ENCODE measurements at regions not wholly inside any gene's neighbourhood (a gene's known extent, or its start where the extent isn't known, plus 50 kb on each side); places are given as distances from the start of the nearest gene placed in this dataset.

GRCh38 chr12:66999141-66999540 lies 270.0 kb upstream of the CAND1 start:
- H3K27ac ChIP-seq (ENCODE audit: low read length) = no peak overlapping the region
- H3K9ac ChIP-seq (ENCODE audit: low read depth, low read length) = no peak overlapping the region
- no peak overlapping the region for H2AFZ ChIP-seq (ENCODE audit: low read depth, low read length)
- H3K9me3 ChIP-seq (ENCODE audit: insufficient read depth, low read length, severe bottlenecking) = no peaks in the 10 kb centered on the region
- ATAC-seq (ENCODE audit: insufficient read depth, low read depth) (no peak), DNase-seq (no peak)
- H3K4me2 ChIP-seq (ENCODE audit: insufficient read depth, low read length) = no peak overlapping the region
- no peaks in the 10 kb centered on the region for H4K20me1 ChIP-seq (ENCODE audit: insufficient read depth, low read length)
- no peak overlapping the region for H3K4me3 ChIP-seq (ENCODE audit: low read depth in 1 of 2, low read length in 2 of 2)
- no peaks in the 10 kb centered on the region for H3K36me3 ChIP-seq (ENCODE audit: insufficient read depth, low read length)
- no peaks in the 10 kb centered on the region for H3K4me1 ChIP-seq (ENCODE audit: insufficient read depth, low read length)
- TF ChIP-seq CTCF (IDR thresholded peaks at IDR 0.05; ENCODE audit: borderline replicate concordance, extremely low read depth, low read length, poor library complexity, severe bottlenecking) (no peak), EZH2 (IDR thresholded peaks at IDR 0.05; ENCODE audit: borderline replicate concordance, low read depth, low read length, severe bottlenecking) (no peak)
- H3K27me3 ChIP-seq (ENCODE audit: insufficient read depth, low read length, poor library complexity) = peaks cover 3% of the 10 kb centered on the region
- no peaks in the 10 kb centered on the region for H3K79me2 ChIP-seq (ENCODE audit: insufficient read depth, low read length)

DNA sequence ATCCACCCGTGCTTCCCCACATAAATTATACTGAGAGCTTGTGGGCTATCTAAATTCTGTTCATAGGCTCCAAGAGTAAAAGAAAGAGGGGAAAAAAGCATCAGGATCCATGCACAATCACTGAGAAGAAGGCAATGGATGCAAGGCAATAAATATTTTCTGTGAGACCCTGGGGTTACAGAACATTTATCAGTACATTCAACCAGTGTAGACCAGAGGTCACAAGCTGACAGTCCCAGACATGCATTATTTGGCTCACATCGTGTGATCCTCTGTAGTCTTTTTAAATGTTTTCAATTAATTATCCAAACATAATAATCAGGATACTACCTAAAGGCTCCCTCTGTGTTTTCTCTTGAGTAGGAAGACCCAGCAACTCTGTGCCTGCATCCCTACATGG lies 267.9 kb upstream of the CAND1 start:
- no peaks in the 10 kb centered on the region for H3K79me2 ChIP-seq (ENCODE audit: insufficient read depth, low read length)
- TF ChIP-seq CTCF (IDR thresholded peaks at IDR 0.05; ENCODE audit: borderline replicate concordance, extremely low read depth, low read length, poor library complexity, severe bottlenecking) (no peak), EZH2 (IDR thresholded peaks at IDR 0.05; ENCODE audit: borderline replicate concordance, low read depth, low read length, severe bottlenecking) (no peak)
- no peak overlapping the region for H3K9ac ChIP-seq (ENCODE audit: low read depth, low read length)
- H2AFZ ChIP-seq (ENCODE audit: low read depth, low read length) = no peak overlapping the region
- no peak for DNase-seq
- H3K4me3 ChIP-seq (ENCODE audit: low read depth in 1 of 2, low read length in 2 of 2) = no peak overlapping the region
- no peaks in the 10 kb centered on the region for H3K36me3 ChIP-seq (ENCODE audit: insufficient read depth, low read length)
- no peaks in the 10 kb centered on the region for H4K20me1 ChIP-seq (ENCODE audit: insufficient read depth, low read length)
- no peaks in the 10 kb centered on the region for H3K4me1 ChIP-seq (ENCODE audit: insufficient read depth, low read length)
- peaks cover 3% of the 10 kb centered on the region for H3K27me3 ChIP-seq (ENCODE audit: insufficient read depth, low read length, poor library complexity)
- no peak for ATAC-seq (ENCODE audit: insufficient read depth, low read depth)
- no peak overlapping the region for H3K4me2 ChIP-seq (ENCODE audit: insufficient read depth, low read length)
- H3K9me3 ChIP-seq (ENCODE audit: insufficient read depth, low read length, severe bottlenecking) = no peaks in the 10 kb centered on the region
- H3K27ac ChIP-seq (ENCODE audit: low read length) = no peak overlapping the region

DNA sequence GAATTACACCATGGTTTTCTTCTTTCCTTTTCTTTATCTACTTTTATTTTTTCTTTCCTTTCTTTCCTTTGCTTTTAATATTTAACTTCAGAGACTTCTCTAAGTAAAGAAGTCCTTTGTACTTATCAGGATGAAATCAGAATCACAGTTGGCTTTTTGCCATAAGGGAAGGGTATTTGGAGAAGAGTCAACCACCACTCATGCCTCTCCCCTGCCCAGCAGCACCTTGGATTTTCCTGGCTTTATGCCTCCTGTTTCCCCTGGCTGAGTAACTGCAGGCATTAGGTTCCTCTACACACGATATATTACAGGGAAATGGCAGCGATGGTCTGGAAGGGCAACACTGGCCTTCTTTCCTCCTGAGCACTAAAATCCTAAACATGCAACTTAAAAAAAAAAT lies 266.4 kb upstream of the CAND1 start:
- H4K20me1 ChIP-seq (ENCODE audit: insufficient read depth, low read length) = no peaks in the 10 kb centered on the region
- DNase-seq (no peak), ATAC-seq (ENCODE audit: insufficient read depth, low read depth) (no peak)
- no peaks in the 10 kb centered on the region for H3K79me2 ChIP-seq (ENCODE audit: insufficient read depth, low read length)
- H3K4me2 ChIP-seq (ENCODE audit: insufficient read depth, low read length) = no peak overlapping the region
- no peak for TF ChIP-seq EZH2 (IDR thresholded peaks at IDR 0.05; ENCODE audit: borderline replicate concordance, low read depth, low read length, severe bottlenecking)
- no peak for TF ChIP-seq CTCF (IDR thresholded peaks at IDR 0.05; ENCODE audit: borderline replicate concordance, extremely low read depth, low read length, poor library complexity, severe bottlenecking)
- H3K36me3 ChIP-seq (ENCODE audit: insufficient read depth, low read length) = no peaks in the 10 kb centered on the region
- no peak overlapping the region for H3K9ac ChIP-seq (ENCODE audit: low read depth, low read length)
- H3K27ac ChIP-seq (ENCODE audit: low read length) = no peak overlapping the region
- H3K4me1 ChIP-seq (ENCODE audit: insufficient read depth, low read length) = no peaks in the 10 kb centered on the region
- no peak overlapping the region for H3K4me3 ChIP-seq (ENCODE audit: low read depth in 1 of 2, low read length in 2 of 2)
- no peaks in the 10 kb centered on the region for H3K9me3 ChIP-seq (ENCODE audit: insufficient read depth, low read length, severe bottlenecking)
- H2AFZ ChIP-seq (ENCODE audit: low read depth, low read length) = no peak overlapping the region
- no peaks in the 10 kb centered on the region for H3K27me3 ChIP-seq (ENCODE audit: insufficient read depth, low read length, poor library complexity)

GRCh38 chr12:67006610-67007009 lies 262.5 kb upstream of the CAND1 start:
- H3K27me3 ChIP-seq (ENCODE audit: insufficient read depth, low read length, poor library complexity) = no peaks in the 10 kb centered on the region
- ATAC-seq (ENCODE audit: insufficient read depth, low read depth) = no peak
- TF ChIP-seq EZH2 (IDR thresholded peaks at IDR 0.05; ENCODE audit: borderline replicate concordance, low read depth, low read length, severe bottlenecking) (no peak), CTCF (IDR thresholded peaks at IDR 0.05; ENCODE audit: borderline replicate concordance, extremely low read depth, low read length, poor library complexity, severe bottlenecking) (no peak)
- H3K36me3 ChIP-seq (ENCODE audit: insufficient read depth, low read length) = no peaks in the 10 kb centered on the region
- no peak overlapping the region for H3K27ac ChIP-seq (ENCODE audit: low read length)
- H3K9me3 ChIP-seq (ENCODE audit: insufficient read depth, low read length, severe bottlenecking) = no peaks in the 10 kb centered on the region
- H3K9ac ChIP-seq (ENCODE audit: low read depth, low read length) = no peak overlapping the region
- no peaks in the 10 kb centered on the region for H3K79me2 ChIP-seq (ENCODE audit: insufficient read depth, low read length)
- no peak overlapping the region for H3K4me2 ChIP-seq (ENCODE audit: insufficient read depth, low read length)
- H3K4me3 ChIP-seq (ENCODE audit: low read depth in 1 of 2, low read length in 2 of 2) = no peak overlapping the region
- H3K4me1 ChIP-seq (ENCODE audit: insufficient read depth, low read length) = no peaks in the 10 kb centered on the region
- H4K20me1 ChIP-seq (ENCODE audit: insufficient read depth, low read length) = no peaks in the 10 kb centered on the region
- DNase-seq = no peak
- no peak overlapping the region for H2AFZ ChIP-seq (ENCODE audit: low read depth, low read length)
